Type B pancreatic cell (in vitro differentiated cells): ENCODE measurements at regions not wholly inside any gene's neighbourhood (a gene's known extent, or its start where the extent isn't known, plus 50 kb on each side); places are given as distances from the start of the nearest gene placed in this dataset.

Experiments
- DNase-seq: peaks from one replicate; pipeline ENCODE4 v3.0.0; 2021; ENCODE audit warnings: mixed read lengths; ENCODE audit not compliant: unreplicated experiment; ENCODE audit errors: extremely low spot score
- H3K27ac Mint-ChIP-seq: 2 replicates; pipeline ENCODE4 v1.8.0; 2021; ENCODE audit warnings: mild to moderate bottlenecking, mixed read lengths
- H3K27me3 Mint-ChIP-seq: 2 replicates; pipeline ENCODE4 v1.8.0; 2021; ENCODE audit warnings: mixed read lengths
- H3K36me3 Mint-ChIP-seq: 2 replicates; pipeline ENCODE4 v1.8.0; 2021; ENCODE audit warnings: mixed read lengths
- H3K4me1 Mint-ChIP-seq: one replicate; pipeline ENCODE4 v1.8.0; 2021; ENCODE audit warnings: mixed read lengths; ENCODE audit not compliant: unreplicated experiment
- H3K4me3 Mint-ChIP-seq: 2 replicates; pipeline ENCODE4 v1.8.0; 2021; ENCODE audit warnings: mild to moderate bottlenecking, mixed read lengths
- H3K9me3 Mint-ChIP-seq: 2 replicates; pipeline ENCODE4 v1.8.0; 2021; ENCODE audit warnings: mixed read lengths
- TF ChIP-seq, protein P1 (sequence below): fragments of 200-600 bp; sonication (generic); conservative IDR thresholded peaks from 2 replicates; pipeline ENCODE4 v1.5.0; 2021; ENCODE audit warnings: antibody characterized with exemption, mild to moderate bottlenecking

DNA sequence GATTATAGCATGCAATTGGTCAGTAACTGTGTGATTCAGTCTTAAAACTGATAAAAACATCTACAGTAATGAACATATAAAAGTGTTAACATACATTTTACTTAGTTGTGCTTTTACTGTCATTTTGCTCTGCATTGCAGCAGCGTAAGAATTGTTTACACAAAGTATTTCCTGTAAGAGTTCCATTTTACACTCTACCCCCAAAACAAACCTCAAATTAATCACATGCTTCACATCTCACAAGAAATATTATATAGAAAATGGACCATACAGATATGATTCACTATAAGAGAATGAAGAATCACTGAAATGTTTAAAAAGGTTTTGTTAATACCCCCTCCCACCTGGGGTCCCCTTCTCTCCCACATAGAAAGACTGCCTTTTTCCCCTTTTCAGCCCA lies 225.9 kb upstream of the LRRN1 start:
- H3K9me3 Mint-ChIP-seq: no peaks in the 10 kb centered on the region
- H3K27ac Mint-ChIP-seq: no peak overlapping the region
- H3K27me3 Mint-ChIP-seq: peaks cover 4% of the 10 kb centered on the region
- no peaks in the 10 kb centered on the region for H3K36me3 Mint-ChIP-seq
- TF ChIP-seq, protein P1, sequence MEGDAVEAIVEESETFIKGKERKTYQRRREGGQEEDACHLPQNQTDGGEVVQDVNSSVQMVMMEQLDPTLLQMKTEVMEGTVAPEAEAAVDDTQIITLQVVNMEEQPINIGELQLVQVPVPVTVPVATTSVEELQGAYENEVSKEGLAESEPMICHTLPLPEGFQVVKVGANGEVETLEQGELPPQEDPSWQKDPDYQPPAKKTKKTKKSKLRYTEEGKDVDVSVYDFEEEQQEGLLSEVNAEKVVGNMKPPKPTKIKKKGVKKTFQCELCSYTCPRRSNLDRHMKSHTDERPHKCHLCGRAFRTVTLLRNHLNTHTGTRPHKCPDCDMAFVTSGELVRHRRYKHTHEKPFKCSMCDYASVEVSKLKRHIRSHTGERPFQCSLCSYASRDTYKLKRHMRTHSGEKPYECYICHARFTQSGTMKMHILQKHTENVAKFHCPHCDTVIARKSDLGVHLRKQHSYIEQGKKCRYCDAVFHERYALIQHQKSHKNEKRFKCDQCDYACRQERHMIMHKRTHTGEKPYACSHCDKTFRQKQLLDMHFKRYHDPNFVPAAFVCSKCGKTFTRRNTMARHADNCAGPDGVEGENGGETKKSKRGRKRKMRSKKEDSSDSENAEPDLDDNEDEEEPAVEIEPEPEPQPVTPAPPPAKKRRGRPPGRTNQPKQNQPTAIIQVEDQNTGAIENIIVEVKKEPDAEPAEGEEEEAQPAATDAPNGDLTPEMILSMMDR: no peak
- no peak for DNase-seq
- H3K4me3 Mint-ChIP-seq: no peak overlapping the region
- peaks cover 17% of the 10 kb centered on the region for H3K4me1 Mint-ChIP-seq

DNA sequence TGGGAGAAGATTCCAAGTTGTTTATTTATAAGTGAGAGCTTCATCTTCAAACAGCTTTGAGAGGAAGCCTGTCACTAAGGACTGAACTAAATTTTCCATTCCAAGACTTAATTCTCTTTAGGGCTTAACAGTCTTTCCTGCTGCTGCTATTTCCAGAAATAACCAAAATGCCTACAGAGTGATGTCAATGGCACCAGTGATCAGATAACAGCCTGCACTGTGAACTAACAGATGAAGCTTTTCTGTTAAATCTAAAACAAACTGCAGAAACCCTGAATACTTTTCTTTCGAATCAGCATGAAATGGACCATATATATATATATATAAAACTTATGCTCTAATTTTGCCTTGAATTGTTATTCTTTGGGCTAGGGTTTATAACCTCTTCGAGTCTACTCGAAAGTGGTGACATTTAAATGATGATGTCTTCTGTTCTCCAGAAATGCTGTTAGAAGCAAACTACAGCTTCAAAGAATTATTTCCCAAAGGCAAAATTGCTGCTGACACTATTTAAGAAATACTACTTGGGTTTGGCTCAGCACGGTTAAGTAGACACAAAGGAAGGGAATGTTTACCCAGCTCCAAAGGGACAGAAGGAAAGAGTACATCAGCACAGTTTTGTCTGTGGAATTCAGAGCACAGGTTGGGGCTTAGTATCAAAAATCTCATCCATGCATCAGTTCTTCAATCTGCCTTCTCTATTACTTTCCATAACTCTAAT lies 238.5 kb upstream of the LRRN1 start:
- peaks cover 3% of the 10 kb centered on the region for H3K36me3 Mint-ChIP-seq
- H3K4me3 Mint-ChIP-seq: no peak overlapping the region
- H3K9me3 Mint-ChIP-seq: peaks cover 24% of the 10 kb centered on the region
- no peak for DNase-seq
- H3K4me1 Mint-ChIP-seq: peaks cover 15% of the 10 kb centered on the region
- H3K27me3 Mint-ChIP-seq: peaks cover 3% of the 10 kb centered on the region
- TF ChIP-seq, protein P1: no peak
- H3K27ac Mint-ChIP-seq: no peak overlapping the region

DNA sequence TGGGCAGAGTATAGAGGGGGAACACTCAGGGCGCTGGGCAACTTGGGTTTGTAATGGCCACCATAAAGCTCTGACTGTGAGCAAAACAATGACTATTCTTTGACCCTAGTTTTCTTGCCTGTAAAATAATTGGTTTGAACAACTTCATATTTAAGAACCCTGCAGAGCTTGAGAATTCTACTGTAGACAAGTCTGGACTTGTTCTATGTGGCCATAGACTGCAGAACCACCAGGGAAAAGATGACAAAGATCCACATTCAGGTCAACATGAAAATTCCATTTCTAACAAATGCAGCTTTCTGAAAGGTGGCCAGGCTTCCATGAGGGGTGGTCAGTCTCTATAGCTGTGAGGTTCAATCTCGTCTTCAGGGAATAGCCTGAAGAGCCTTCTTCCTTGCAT lies 239.4 kb upstream of the LRRN1 start:
- TF ChIP-seq, protein P1: no peak
- Mint-ChIP-seq H3K4me3 (no peak overlapping the region), H3K27me3 (no peaks in the 10 kb centered on the region), H3K36me3 (peaks cover 3% of the 10 kb centered on the region), H3K9me3 (peaks cover 24% of the 10 kb centered on the region), H3K4me1 (peaks cover 15% of the 10 kb centered on the region), H3K27ac (no peak overlapping the region)
- no peak for DNase-seq

DNA sequence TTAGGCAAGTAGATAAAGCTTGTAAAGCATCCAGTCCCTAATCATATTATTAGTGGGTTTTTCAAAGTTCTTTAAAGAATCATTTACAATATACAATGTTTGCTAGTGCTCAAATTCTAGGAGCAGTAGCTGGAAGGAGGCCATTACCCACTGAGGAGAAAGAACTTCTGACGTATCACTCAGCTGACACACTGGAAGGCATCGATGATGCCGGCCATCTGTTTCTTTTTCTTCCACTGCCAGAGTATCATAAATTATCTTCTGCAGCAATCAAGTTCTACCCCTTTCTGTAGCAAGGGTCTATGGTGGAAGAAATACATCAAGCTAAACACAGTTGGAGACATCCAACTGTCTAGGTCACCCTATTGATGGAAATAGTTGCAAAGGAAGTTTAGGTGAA lies 243.2 kb upstream of the LRRN1 start:
- H3K4me1 Mint-ChIP-seq: peaks cover 8% of the 10 kb centered on the region
- H3K27ac Mint-ChIP-seq: no peak overlapping the region
- TF ChIP-seq, protein P1: no peak
- peaks cover 24% of the 10 kb centered on the region for H3K9me3 Mint-ChIP-seq
- H3K27me3 Mint-ChIP-seq: no peaks in the 10 kb centered on the region
- H3K36me3 Mint-ChIP-seq: peaks cover 3% of the 10 kb centered on the region
- no peak overlapping the region for H3K4me3 Mint-ChIP-seq
- DNase-seq: no peak

DNA sequence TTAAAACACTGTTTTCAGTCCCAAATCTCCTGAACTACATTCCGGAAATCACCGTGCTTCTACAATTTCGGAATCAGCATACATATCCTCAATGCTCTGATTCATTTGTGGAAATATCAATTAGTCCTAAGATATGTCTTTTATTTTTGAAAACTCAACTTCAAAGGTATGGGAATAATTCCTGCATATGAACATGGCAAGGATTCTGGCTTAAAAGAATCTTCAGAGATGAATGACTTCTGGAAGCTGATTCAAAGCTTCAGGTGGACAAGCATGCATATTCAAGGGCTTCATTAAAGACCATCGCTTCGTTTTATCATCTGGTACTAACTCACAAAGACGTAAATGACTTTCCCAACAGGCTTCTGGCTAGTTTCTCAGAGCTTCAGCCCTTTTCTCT lies 246.0 kb upstream of the LRRN1 start:
- DNase-seq: no peak
- Mint-ChIP-seq H3K4me1 (no peaks in the 10 kb centered on the region), H3K9me3 (peaks cover 18% of the 10 kb centered on the region), H3K27me3 (no peaks in the 10 kb centered on the region), H3K4me3 (no peak overlapping the region), H3K27ac (no peak overlapping the region), H3K36me3 (no peaks in the 10 kb centered on the region)
- TF ChIP-seq, protein P1: no peak
